ENCODE measurements at regions not wholly inside any gene's neighbourhood (a gene's known extent, or its start where the extent isn't known, plus 50 kb on each side); places are given as distances from the start of the nearest gene placed in this dataset.
"Not testable (repeated sequence)": the region's sequence is repeated elsewhere in the genome, so short reads cannot be mapped to it uniquely, and the experiment has no call there.

DNA sequence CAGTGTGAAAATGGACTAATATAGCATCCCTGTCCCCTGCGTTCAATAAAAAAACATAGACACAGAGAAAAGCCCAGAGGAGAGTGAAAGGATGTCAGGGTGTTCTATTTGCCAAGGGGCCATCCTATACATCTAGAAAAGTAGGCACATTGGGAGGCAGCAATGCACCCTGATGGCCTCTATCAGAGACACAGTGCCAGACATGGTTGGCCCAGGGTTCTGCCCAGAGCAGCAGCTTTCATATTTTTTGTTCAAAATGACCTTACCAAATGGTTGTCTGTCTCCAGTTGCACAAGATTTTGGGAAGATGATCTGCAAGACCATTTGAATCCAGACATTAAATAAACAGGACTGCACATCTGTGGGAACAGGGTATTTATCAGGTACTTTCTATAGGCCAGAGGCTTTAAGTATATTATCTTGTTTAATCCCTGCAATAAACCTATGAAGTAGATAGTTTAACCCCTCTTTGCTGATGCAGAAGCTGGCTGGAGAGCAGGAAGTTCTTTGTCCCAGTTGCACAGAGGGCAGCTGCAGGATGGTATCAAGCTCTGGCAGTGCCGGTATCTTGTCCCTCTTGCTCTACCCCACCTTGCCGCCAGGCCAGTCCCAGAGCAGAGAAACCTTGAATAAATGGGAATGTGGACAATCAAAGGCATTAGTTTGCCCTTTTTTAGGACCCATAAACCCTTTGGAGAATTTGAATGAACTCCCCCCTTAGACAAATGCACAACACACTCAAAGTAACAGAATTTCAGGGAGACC is 171.8 kb upstream of the PWP1 start:
- FAIRE-seq (no peak), DNase-seq (ENCODE audit: insufficient read length, low spot score) (no peak)

DNA sequence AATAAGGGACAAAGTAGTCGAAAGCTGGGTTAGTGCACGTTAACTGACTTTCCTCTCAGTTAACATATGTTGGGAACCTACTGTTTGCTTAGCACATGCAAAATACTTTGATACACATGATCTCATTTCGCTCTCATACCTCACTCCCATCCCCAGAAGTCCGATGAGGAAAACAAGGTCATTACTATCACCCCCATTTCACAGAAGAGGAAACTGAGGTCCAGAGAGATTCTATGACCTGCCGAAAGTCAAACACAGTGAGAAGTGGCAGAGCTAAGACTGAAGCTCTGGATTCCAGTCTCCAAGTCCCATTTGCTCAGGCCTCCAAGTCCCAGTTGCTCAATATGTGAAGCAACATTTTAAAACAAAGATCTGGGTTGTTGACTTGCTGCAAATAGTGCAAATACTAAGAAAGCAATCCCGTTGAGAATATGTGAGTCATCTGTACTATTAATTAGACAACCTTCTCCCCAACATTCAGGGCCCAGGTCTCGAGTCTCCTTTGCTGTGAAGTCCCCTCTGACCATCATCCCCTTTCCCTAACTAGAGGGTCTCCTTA is 170.6 kb upstream of the PWP1 start:
- DNase-seq (ENCODE audit: insufficient read length, low spot score) (no peak), FAIRE-seq (no peak)

DNA sequence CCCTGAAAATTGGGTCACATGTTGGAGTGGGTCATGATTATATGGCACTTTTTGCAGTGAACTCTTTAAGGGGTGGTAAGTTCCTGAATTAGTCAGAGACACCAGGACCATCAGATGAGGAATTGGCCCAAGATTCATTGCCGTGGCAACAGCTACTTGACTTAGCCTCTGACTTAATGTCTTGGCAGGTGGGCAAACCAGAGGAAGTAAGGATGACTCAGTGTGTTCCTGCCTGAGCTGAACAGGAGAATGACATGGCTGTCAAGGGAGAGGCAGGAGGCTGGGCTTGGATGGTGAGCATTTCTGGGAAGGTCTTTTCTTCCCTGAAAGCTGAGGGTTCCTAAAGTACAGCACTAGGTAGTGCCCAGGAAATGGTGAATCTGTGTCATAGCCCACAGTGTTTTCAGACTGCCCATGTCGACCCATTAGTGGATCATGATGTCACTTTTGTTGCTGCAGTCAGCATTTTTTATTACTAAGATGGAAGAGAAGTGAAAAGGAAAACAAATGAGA is 170.1 kb upstream of the PWP1 start:
- FAIRE-seq (peak; percentile 85), DNase-seq (ENCODE audit: insufficient read length, low spot score) (peak; percentile 60)

DNA sequence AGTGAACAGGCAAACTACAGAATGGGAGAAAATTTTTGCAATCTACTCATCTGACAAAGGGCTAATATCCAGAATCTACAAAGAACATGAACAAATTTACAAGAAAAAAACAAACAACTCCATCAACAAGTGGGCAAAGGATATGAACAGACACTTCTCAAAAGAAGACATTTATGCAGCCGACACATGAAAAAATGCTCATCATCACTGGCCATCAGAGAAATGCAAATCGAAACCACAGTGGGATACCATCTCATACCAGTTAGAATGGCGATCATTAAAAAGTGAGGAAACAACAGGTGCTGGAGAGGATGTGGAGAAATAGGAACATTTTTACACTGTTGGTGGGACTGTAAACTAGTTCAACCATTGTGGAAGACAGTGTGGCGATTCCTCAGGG is 167.8 kb upstream of the PWP1 start:
- DNase-seq (ENCODE audit: insufficient read length, low spot score); FAIRE-seq: not testable (repeated sequence)

DNA sequence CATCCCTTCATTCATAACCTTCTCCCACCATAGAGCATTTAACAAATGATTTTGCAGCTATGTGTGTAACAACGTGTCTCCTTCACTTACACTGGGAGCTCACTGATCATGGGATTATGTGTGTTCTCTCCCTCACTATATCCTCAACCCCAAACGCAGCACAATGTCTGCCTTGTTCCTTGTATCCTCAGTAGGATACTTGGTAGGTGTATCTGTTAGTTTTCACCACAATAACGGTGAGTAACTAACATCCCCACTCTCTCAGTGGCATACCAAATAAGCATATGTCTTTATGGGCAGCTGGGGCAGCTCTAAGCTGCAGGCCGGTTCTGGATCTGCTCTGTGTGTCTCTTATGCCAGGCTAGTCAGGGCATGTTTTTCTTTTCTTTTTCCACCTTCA is 166.7 kb upstream of the PWP1 start:
- FAIRE-seq (no peak), DNase-seq (ENCODE audit: insufficient read length, low spot score) (no peak)

DNA sequence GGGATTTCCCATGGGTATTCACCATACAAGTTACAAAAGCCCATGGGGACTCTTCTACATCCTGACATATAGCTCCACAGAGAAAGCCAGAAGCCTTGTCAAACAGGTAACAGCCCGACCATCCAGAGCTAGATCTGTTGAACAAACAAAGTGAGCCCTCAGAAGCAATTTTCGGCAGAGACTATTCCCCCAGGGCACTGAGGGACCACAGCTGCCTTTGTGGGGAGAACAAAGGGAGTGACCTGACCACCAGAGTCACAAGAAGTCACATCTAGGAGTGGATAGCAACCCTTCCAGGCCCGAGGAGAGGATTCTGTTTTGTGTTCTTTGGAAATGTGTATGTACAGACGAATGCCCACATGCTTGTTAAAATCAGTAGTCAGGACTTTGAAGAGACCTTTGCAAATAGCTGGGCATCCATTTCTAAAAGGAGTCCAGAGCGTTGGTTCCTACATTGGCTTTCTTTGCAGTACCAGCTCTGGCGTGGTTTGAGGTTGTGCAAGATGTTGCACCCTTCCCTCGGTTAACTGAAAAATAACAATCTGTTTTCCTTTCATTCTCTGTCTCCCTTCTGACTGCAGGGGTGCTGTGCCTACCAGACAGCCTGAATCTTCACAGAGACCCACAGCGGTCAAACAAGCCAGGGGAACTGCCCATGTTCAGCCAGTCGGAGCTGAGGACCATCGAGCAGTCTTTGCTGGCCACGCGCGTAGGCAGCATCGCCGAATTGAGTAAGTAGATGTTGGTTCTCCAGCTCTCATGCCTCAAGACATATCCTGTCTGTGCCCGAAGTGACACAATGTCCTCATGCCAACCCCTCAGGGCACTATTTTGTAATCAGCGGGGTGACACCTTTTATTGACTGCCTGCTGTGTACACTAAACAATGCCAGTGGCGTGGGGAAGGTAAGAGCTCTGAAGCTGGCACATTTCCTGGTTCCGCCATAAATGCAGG is 165.4 kb upstream of the PWP1 start:
- no peak for FAIRE-seq
- DNase-seq (ENCODE audit: insufficient read length, low spot score), result no peak

DNA sequence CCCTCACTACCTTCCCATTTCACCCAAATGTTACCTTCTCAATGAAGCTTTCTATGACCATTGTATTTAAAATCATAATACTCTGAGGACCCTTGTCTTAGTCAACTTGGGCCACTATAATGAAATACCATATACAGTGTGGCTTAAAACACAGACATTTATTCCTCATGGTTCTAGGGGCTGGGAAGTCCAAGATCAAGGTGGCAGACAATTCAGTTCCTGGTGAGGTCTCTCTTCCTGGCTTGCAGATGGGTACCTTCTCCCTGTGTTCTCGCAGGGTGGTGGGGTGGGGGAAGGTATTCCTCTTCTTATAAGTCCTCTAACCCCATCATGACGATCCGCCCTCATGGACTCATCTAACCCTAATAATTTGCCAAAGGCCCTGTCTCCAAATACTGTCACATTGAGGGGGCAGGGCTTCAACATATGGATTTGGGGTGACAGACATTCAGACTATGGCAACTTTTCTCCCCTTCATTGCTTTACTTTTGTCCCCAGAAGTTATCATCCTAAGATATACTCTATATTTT is 163.7 kb upstream of the PWP1 start:
- no peak for DNase-seq (ENCODE audit: insufficient read length, low spot score)

DNA sequence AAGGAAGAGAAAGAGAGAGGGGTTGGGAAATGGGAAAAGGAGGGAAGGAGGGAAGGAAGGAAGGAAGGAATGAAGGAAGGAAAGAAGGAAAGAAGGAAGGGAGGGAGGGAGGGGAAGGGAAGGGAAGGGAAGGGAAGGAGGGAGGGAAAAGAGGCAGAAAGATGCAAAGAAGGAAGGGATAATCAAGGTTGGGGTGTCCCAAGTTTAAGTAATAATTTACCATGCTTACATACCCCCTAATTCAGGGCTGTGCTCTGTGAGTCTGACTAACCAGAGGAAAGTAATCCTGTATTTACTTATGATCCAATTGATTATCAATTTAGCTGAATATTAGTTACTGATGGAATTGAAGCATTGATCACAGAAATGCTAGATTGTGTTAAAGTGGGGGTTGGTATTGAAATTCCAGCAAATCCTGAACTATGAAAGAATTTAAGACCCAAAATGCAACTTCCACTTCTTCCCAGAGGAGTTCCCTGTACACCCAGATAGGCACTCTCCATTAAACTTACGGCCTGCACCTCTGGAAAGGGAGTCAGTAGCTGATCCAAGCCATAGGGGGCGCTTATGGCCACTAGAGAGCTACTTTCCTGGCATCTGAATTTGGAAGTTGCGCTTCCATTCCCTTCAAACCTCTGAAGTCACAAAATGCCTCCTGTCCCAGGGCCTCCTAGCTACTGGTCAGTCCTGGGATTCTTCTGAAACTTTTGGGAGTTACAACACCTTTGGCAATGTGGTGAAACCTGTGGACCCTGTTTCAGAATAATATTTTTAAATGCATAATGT is 162.7 kb upstream of the PWP1 start:
- no peak for FAIRE-seq
- DNase-seq (ENCODE audit: insufficient read length, low spot score), result no peak

More for the DNA sequence above, 163.7 kb upstream of the PWP1 start:
- no peak for FAIRE-seq

DNA sequence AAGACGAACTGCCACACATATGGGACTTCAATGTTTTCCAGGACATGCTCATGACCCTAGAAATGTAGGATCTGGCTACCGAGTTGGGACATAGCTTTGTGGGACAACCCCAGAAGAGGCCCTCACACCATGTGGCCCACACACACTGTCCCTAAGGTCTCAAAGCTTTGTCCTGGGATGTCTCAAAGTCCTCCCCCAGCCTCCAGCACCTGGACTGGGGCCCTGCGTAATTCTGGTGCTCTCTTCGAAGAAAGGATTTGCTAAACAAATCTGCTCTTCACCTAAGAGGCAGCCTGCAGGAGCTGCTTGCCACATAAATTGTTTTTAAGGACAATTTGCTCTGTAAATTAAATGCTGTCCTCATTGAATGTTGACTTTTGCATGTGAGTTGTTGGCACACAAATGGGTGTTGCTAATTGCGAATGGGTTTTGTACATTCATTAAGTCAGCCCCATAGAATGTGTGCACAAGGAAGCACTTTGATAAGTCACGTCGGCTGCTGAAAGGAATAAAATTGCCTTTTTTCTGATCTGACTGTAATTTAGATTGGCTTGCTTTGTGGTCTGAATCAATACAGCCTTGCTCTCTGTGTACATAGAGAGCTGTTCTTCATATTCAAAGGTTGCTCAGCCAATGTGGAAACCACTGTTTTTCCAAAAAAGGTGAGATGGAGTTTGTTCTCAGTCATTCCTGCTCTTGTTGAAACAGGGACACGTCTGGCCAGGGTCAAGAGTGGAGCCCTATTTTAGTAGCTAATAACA is 161.6 kb upstream of the PWP1 start:
- DNase-seq (ENCODE audit: insufficient read length, low spot score), result no peak
- no peak for FAIRE-seq

DNA sequence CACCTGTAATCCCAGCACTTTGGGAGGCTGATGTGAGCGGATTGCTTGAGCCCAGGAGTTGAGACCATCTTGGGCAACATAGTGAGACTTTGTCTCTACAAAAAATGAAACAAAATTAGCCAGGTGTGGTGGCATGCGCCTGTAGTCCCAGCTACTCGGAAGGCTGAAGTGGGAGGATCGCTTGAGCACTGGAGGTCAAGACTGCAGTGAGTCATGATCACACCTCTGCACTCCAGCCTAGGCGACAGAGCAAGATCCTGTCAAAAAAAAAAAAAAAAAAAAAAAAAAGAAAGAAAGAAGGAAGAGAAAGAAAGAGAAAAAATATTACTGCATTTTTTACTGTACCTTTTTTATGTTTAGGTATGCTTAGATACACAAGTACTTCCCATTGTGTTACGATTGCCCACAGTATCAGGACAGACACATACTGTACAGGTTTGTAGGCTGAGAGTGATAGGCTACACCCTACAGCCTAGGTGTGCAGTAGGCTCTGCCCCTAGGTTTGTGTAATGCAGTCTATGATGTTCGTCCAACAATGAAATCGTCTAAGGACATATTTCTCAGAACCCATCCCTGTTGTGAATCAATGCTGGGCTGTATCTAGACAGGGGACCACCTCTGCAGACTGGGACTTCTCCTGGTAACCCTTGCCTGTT is 160.4 kb upstream of the PWP1 start:
- DNase-seq (ENCODE audit: insufficient read length, low spot score) (no peak), FAIRE-seq (no peak)

DNA sequence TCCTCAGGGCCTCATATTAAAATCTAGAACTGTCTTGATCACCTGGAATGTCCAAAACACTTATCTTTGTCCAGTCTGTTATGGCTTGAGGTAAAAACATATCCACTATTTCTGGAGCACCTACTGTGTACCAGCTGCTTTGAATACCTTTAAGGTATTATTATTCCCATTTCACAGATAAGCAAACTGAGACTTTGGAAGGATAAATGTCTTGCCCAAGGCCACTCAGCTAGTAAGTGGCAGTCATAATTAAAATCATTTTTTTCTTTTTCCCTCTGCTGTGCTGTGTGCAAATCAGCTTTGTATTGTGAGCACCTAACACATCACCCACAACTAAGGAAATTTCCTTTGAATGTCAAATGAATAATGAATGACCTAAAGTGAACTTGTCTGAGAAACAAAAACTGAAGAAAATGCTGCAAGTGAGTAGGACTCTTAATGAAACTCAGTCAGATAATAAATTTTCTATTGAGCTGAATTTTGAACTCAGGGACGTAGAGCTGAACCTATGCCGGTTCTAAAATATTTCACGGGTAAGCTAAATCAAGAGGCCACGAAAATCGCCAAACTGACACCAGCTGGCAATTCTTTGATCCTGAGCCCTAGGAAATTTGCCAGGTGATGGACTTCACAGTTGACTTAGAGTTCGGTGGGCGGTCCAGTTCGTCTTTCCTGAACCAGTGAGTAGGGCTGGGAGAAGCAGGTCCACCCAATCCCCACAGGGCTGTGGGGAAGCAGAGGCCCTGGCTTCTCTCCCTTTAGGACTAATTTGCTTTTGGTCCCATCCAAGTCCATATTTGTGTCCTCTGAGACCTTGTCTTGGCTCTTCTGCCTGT is 159.7 kb upstream of the PWP1 start:
- DNase-seq (ENCODE audit: insufficient read length, low spot score) (no peak), FAIRE-seq (no peak)

DNA sequence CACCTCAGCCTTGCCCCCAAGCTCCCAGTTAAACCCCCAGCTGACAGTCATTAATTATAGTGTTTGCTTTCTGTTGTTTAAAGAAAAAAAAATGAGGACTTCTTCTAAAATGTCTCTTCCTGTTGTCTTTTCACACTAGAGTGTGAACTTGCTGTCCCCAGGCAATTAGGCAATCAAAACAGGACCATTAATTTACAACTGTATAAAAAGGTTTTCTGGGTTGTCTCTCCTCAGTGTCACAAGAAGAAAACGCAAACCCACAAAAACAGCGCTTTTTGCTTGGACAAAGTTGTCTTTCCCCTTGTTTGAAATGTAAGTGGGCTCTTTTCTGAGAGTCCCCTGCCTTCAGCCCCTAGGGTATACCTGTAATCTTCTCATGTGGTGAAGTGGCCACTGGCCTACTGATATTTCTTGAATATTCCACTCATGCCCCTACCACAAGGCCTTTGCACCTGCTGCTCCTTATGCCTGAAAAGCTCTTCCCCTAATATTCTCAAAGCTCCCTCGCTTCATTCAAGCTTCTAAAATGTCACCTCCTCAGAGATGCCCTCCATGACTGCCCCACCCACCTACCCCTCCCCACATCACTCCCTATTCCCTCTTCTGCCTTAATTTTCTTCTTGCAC is 158.9 kb upstream of the PWP1 start:
- DNase-seq (ENCODE audit: insufficient read length, low spot score) (no peak), FAIRE-seq (no peak)

DNA sequence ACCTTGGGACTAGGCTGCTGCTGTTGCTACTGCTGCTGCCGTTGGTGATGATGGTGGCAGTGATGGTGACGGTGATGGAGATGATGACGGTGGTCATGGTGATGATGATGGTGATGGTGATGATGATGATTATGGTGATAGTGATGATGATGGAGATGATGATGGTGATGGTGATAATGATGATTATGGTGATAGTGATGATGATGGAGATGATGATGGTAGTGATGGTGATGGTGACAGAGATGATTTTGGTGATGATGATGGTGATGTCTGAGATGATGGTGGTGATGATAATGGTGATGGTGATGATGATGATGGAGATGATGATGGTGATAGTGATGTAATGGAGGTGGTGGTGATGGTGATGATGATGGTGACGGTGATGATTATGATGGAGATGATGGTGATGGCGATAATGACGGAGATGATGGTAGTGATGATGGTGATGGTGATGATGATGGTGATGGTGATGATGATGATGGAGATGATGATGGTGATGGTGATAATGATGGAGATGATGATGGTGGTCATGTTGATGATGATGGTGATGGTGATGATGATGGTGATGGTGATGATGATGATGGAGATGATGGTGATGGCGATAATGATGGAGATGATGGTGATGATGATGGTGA is 156.8 kb upstream of the PWP1 start:
- DNase-seq (ENCODE audit: insufficient read length, low spot score) (no peak), FAIRE-seq (peak; percentile 93)

DNA sequence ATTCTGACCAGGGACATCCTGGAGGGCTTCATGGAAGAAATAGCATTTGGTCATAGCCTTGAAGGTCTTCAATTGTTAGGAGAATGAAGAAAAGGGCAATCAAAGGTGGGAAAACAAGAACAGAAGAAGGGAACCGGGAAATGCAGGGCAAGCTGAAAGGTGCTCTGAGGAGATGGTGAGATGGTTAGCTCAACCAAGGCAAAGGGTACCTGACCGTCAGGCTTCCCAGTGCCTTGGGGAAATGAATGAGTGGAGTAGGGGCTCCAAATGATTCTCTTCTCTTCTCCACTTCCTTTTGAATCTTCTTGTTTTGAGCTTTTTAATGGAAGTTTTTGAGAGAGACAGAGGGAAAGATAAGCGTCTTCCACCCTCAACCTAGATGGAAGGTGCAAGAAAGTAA is 155.6 kb upstream of the PWP1 start:
- DNase-seq (ENCODE audit: insufficient read length, low spot score) (no peak), FAIRE-seq (no peak)

DNA sequence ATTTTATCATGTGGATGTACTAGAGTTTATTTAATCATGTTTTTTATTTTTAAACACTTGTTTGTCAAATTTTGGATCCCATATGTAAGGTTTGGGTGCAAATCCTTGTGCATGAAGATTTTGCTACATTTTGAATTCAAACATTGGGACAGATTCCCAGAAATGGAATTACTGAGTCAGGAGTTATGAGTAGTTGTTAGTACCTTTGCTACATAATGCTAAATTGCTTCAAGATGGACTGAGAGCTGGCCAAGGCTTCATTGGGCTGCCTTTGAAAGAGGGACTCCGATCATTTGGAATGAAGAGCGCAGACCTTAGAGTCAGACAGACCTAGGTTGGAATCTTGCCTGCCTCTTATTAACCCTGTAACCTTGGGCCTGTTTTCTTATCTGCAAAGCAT is 154.9 kb upstream of the PWP1 start:
- DNase-seq (ENCODE audit: insufficient read length, low spot score) (no peak), FAIRE-seq (no peak)

DNA sequence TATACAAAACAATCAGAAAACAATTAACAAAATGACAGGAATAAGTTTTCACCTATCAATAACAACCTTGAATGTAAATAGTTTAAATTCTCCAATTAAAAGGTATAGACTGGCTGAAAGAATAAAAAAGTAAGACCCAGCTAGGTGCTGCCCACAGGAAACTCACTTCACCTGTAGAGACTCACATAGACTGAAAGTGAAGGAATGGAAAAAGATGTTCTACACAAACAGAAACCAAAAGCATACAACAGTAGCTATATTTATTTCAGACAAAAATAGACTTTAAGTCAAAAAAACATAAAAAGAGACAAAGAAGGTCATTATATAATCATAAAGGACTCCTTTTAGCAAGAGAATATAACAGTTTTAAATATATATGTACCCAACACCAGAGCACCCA is 152.4 kb upstream of the PWP1 start:
- FAIRE-seq, result no peak
- no peak for DNase-seq (ENCODE audit: insufficient read length, low spot score)

DNA sequence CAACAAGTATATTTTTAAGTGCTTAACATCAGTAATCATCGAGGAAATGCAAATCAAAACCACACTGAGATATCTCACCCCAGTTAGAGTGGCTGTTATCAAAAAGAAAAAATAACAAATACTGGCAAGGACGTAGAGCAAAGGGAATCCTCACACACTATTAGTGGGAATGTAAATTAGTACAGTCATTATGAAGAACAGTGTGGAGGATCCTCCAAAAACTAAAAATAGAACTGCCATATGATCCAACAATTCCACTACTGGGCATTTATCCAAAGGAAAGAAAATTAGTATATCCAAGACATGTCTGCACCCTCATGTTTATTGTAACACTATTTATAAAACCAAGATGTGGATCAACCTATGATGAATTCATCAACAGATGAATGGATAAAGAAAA is 149.0 kb upstream of the PWP1 start:
- FAIRE-seq, result no peak

More for the DNA sequence above, 149.0 kb upstream of the PWP1 start:
- DNase-seq (ENCODE audit: insufficient read length, low spot score), result no peak

Measured in HTR-8/SVneo (cell line).